Heart left ventricle (tissue), 16 donors: ENCODE measurements at regions not wholly inside any gene's neighbourhood (a gene's known extent, or its start where the extent isn't known, plus 50 kb on each side); places are given as distances from the start of the nearest gene placed in this dataset.

Experiments
- ATAC-seq, 4 donors: fragments of 200-7000 bp; cut with Tn5 transposase; one replicate each; pipeline ENCODE4 v1.9.1; 2020 to 2022; ENCODE audit warnings: moderate library complexity in 4 of 4, mild to moderate bottlenecking in 3 of 4, moderate number of reproducible peaks in 1 of 4
- DNase-seq, 5 donors: peaks; one replicate each; pipeline ENCODE4 v3.0.0-alpha.2; 2020
- H3K27ac ChIP-seq, 12 donors: fragments of 200-600 bp; sonication (generic) in 4 of 12; one replicate each; pipeline versions ENCODE4 v1.5.0 to v1.8.0; 2016 to 2022; ENCODE audit warnings: mild to moderate bottlenecking in 2 of 12
- H3K27me3 ChIP-seq, 9 donors: fragments of 200-600 bp; sonication (generic) in 2 of 9; one replicate each; pipeline versions ENCODE4 v1.5.1 to v1.8.0; 2016 to 2022; ENCODE audit warnings: mild to moderate bottlenecking in 3 of 9
- H3K36me3 ChIP-seq, 9 donors: fragments of 200-600 bp; sonication (generic) in 2 of 9; one replicate each; pipeline versions ENCODE4 v1.5.0 to v1.8.0; 2018 to 2022; ENCODE audit warnings: mild to moderate bottlenecking in 2 of 9
- H3K4me1 ChIP-seq, 12 donors: fragments of 200-600 bp; sonication (generic) in 4 of 12; one replicate each; pipeline versions ENCODE4 v1.5.0 to v1.8.0; 2016 to 2022; ENCODE audit warnings: mild to moderate bottlenecking in 3 of 12
- H3K4me3 ChIP-seq, 12 donors: fragments of 200-600 bp; sonication (generic) in 4 of 12; one replicate each; pipeline versions ENCODE4 v1.5.0 to v1.8.0; 2017 to 2022; ENCODE audit warnings: mild to moderate bottlenecking in 9 of 12, moderate library complexity in 4 of 12
- H3K9me3 ChIP-seq, 12 donors: fragments of 200-600 bp; sonication (generic) in 4 of 12; one replicate each; pipeline versions ENCODE4 v1.5.0 to v1.8.0; 2016 to 2022; ENCODE audit warnings: mild to moderate bottlenecking in 1 of 12
- POLR2A ChIP-seq, 2 donors: fragments of 450-650 bp; IDR thresholded peaks; one replicate each; pipeline ENCODE4 v1.6.1; 2017; ENCODE audit warnings: antibody characterized with exemption in 2 of 2, mild to moderate bottlenecking in 2 of 2, moderate library complexity in 2 of 2
- WGBS, 4 donors: extraction: QIAGEN DNeasy Blood & Tissue Kit in 2 of 4; methylation state at CpG; one replicate each; pipeline versions ENCODE4 v1.1.5 to v1.1.7; 2013 to 2018; 5-methylcytosine and 5-hydroxymethylcytosine counted together
- intact Hi-C, 10 donors: fragments of 100-400 bp; cut with DNase I; formaldehyde crosslinking; loops; one replicate each; pipeline versions ENCODE4 v1.11.1 to v1.14.2; 2022
- TF ChIP-seq, protein P1 (sequence below), 12 donors: fragments of 200-600 bp; sonication (generic) in 4 of 12; IDR thresholded peaks; one replicate each; pipeline versions ENCODE4 v1.5.0 to v1.8.0; 2018 to 2022; ENCODE audit warnings: antibody characterized with exemption in 12 of 12, mild to moderate bottlenecking in 5 of 12
- donor health status: ischemic (EF 13 %, LVEDD 7.1; RV severe dilation, severe dysfunction).
- donor health status: healthy with polysubstance abuse.
- donor health status: DM: no; HTN: yes; CAD: no.
- donor health status: DM: no; HTN: no; CAD: no.
- donor health status: ischemic (EF 25% LVEDD 6.9; RV normal size, moderate dysfunction).
- donor health status: ischemic (EF 25% LVEDD 5.7; RV mildly dilated, moderate dysfunction).
- donor health status: healthy.
- donor health status: DM: yes; HTN: yes; CAD: no.
- donor health status: ischemic (EF 35%, LVEDD 5.7; RV mildly dilated, moderate dysfunction).
- donor health status: nonischemic (EF 11% LVEDD 7.7; RV severe dilation, severe dysfunction).
- donor health status: DM: yes; HTN: yes; CAD: no.
- donor health status: PGD.
- donor health status: ischemic (EF 29% LVEDD 5.4; RV normal size, mild dysfunction).
- donor health status: nonischemic (EF 23%, LVEDD 6.1; RV moderate dilation, normal function).

DNA sequence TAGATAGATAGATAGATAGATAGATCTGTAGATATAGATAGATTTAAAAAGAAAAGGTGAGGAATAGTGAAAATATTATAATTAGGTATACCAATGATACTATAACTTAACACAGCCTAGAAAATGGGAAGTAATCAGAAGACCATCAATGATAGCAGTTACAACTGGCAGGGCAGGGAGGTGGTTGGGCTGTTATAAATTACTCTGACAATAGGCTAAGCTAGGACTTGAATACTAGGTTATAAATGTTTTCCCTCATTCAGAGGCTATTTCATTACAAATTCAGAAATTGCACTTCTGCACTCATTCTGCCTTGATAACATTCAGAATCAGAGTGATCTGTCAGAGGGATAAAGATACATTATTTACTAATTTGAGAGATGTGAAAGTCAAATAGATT lies 273.4 kb upstream of the PLD5 start:
- ATAC-seq = no peak
- Histone ChIP-seq H3K9me3 (peaks cover 0 to 9% (median 0%) of the 10 kb centered on the region in 12 donors), H3K36me3 (no peaks in the 10 kb centered on the region), H3K4me3 (no peak overlapping the region), H3K4me1 (no peaks in the 10 kb centered on the region), H3K27me3 (no peaks in the 10 kb centered on the region), H3K27ac (no peak overlapping the region)
- no peak for TF ChIP-seq POLR2A (IDR thresholded peaks at IDR 0.05)
- TF ChIP-seq, protein P1, sequence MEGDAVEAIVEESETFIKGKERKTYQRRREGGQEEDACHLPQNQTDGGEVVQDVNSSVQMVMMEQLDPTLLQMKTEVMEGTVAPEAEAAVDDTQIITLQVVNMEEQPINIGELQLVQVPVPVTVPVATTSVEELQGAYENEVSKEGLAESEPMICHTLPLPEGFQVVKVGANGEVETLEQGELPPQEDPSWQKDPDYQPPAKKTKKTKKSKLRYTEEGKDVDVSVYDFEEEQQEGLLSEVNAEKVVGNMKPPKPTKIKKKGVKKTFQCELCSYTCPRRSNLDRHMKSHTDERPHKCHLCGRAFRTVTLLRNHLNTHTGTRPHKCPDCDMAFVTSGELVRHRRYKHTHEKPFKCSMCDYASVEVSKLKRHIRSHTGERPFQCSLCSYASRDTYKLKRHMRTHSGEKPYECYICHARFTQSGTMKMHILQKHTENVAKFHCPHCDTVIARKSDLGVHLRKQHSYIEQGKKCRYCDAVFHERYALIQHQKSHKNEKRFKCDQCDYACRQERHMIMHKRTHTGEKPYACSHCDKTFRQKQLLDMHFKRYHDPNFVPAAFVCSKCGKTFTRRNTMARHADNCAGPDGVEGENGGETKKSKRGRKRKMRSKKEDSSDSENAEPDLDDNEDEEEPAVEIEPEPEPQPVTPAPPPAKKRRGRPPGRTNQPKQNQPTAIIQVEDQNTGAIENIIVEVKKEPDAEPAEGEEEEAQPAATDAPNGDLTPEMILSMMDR (IDR thresholded peaks at IDR 0.05) = no peak
- intact Hi-C loops = no loop called here
- DNase-seq = no peak

DNA sequence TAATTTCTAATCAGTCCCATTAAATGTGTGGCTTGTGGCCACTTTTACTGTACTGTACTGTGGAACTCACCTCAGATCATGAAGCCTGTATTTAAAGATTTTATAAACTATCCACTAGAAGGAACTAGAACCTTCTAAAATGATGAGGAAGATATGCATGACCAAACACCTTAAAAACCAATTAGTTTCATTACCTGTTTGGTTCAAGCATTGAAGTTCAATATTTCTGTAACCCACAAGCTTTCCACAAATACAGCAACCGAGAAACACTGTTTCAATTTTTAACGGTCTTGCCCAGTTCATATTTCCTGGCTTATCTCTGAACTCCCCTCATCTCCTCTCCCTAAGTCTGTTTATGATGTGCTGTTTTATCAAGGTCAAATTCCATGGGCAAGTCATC lies 264.3 kb upstream of the PLD5 start:
- intact Hi-C loops = no loop called here
- no peaks in the 10 kb centered on the region for H3K36me3 ChIP-seq
- TF ChIP-seq, protein P1 (IDR thresholded peaks at IDR 0.05) = no peak
- TF ChIP-seq POLR2A (IDR thresholded peaks at IDR 0.05) = no peak
- no peaks in the 10 kb centered on the region for H3K4me1 ChIP-seq
- WGBS, 4 donors = 20 to 42% (median 31%) methylated on average over 2 of the region's 2 CpGs
- H3K27ac ChIP-seq = no peak overlapping the region
- H3K9me3 ChIP-seq = peaks cover 0 to 6% (median 0%) of the 10 kb centered on the region in 12 donors
- no peak for DNase-seq
- ATAC-seq = no peak
- no peak overlapping the region for H3K4me3 ChIP-seq
- no peaks in the 10 kb centered on the region for H3K27me3 ChIP-seq

DNA sequence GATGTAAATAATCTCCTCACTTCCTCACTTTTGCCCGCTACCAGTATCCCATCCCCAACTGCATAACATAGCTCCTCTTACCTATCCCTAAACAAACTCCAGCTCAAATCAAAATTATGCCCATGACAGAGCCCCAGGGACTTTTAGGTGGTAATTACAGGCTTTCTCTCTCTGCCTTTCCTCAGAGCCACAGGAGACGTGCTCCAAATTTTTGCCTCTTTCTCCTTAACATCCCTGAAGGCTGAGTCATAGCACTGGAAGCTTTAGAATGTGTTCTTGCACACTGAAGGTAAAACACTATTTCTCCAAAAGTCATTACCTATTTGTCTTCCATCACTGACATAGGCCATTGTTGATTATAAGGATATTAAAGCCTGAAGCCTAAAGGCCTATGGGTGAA lies 263.5 kb upstream of the PLD5 start:
- Histone ChIP-seq H3K9me3 (peaks cover 0 to 6% (median 0%) of the 10 kb centered on the region in 12 donors), H3K36me3 (no peaks in the 10 kb centered on the region), H3K27ac (no peak overlapping the region), H3K4me3 (no peak overlapping the region), H3K27me3 (no peaks in the 10 kb centered on the region), H3K4me1 (no peaks in the 10 kb centered on the region)
- intact Hi-C loops = no loop called here
- DNase-seq (no peak), ATAC-seq (no peak)
- TF ChIP-seq, protein P1 (IDR thresholded peaks at IDR 0.05) = no peak
- no peak for TF ChIP-seq POLR2A (IDR thresholded peaks at IDR 0.05)
- WGBS, 4 donors = 60 to 81% (median 78%) methylated on average over 2 of the region's 2 CpGs

DNA sequence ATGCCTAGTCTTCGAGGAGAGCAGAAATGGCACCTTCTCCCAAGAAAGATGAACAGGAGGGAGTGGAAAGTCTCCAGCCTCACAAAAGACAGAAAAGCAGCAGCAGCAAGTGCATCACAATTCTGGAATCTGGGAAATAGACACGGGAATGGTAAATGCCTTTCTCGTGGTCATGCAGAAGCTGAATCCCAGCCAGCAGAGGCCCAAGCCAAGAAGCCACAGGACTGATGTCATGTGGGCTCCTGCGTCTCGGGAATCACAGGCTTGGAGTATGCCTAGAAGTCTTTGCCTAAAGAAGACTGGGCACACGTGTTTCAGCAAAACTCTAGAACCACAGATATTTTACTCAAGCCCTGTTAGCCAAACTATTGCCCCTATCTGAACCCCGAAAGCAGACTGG lies 260.3 kb upstream of the PLD5 start:
- H3K9me3 ChIP-seq = no peaks in the 10 kb centered on the region
- 42 to 59% (median 58%) methylated on average over 7 of the region's 7 CpGs for WGBS, 4 donors
- H3K27ac ChIP-seq = no peak overlapping the region
- no peak overlapping the region for H3K4me3 ChIP-seq
- intact Hi-C loops = no loop called here
- TF ChIP-seq, protein P1 (IDR thresholded peaks at IDR 0.05) = no peak
- no peak for TF ChIP-seq POLR2A (IDR thresholded peaks at IDR 0.05)
- no peaks in the 10 kb centered on the region for H3K4me1 ChIP-seq
- ATAC-seq = no peak
- DNase-seq = no peak
- no peaks in the 10 kb centered on the region for H3K27me3 ChIP-seq
- no peaks in the 10 kb centered on the region for H3K36me3 ChIP-seq
